Endothelial cell of umbilical vein (primary cell): ENCODE measurements at regions not wholly inside any gene's neighbourhood (a gene's known extent, or its start where the extent isn't known, plus 50 kb on each side); places are given as distances from the start of the nearest gene placed in this dataset.

Experiments used
- BruUV-seq: library from RNA; stranded (reverse); fragments of 400-500 nt; replicated peaks from 2 replicates; lab custom pipeline; 2021; lab: Mats Ljungman, UMichigan
- CTCF ChIA-PET: fragments of 300-600, 350-600 bp; sonication (Branson Sonifier 250); formaldehyde crosslinking; loops from one replicate; lab custom pipeline; 2021; ENCODE audit warnings: antibody characterized with exemption, inconsistent platforms; lab: Charles Lee
- POLR2A ChIA-PET: fragments of 300-600, 350-600 bp; sonication (Branson Sonifier 250); formaldehyde crosslinking; loops from one replicate; lab custom pipeline; 2021; ENCODE audit warnings: antibody characterized with exemption, inconsistent platforms; lab: Charles Lee
- DNase-seq: peaks from one replicate; pipeline ENCODE4 v3.0.0-alpha.2; 2011; ENCODE audit warnings: low read depth, low spot score
- FAIRE-seq: peaks from 2 replicates; lab custom pipeline; 2011; peaks lifted over from hg19 to GRCh38; lab: Jason Lieb, UNC
- H2AFZ ChIP-seq: 2 replicates; pipeline ENCODE4 v1.6.0; 2012; ENCODE audit warnings: low read depth, low read length, control low read depth, inconsistent platforms
- H3K27ac ChIP-seq: 2 replicates; pipeline ENCODE4 v1.5.1; 2011; ENCODE audit warnings: low read depth, mild to moderate bottlenecking, control low read depth, low read length, moderate library complexity; ENCODE audit not compliant: insufficient read depth
- H3K27me3 ChIP-seq, 2 experiments: 2 replicates each; pipeline versions ENCODE4 v1.6.0 to v1.6.1; 2011; ENCODE audit warnings: low read length in 2 of 2, mixed read lengths in 1 of 2; ENCODE audit not compliant: control insufficient read depth in 2 of 2, insufficient read depth in 2 of 2
- H3K36me3 ChIP-seq, 2 experiments: 2 replicates in 1 of 2; 3 replicates in 1 of 2; pipeline ENCODE4 v1.5.1; 2011; ENCODE audit warnings: low read length in 2 of 2, mild to moderate bottlenecking in 1 of 2, moderate library complexity in 1 of 2; ENCODE audit not compliant: control insufficient read depth in 2 of 2, insufficient read depth in 2 of 2; ENCODE audit errors: extremely low read depth in 1 of 2
- H3K4me1 ChIP-seq: 3 replicates; pipeline ENCODE4 v1.5.1; 2011; ENCODE audit warnings: mild to moderate bottlenecking, low read length; ENCODE audit not compliant: control insufficient read depth, insufficient read depth; ENCODE audit errors: extremely low read depth
- H3K4me2 ChIP-seq: 2 replicates; pipeline ENCODE4 v1.6.1; 2011; ENCODE audit warnings: low read length, control low read depth, mixed read lengths; ENCODE audit not compliant: insufficient read depth
- H3K4me3 ChIP-seq, 3 experiments: fragments of 200-600 bp in 1 of 3; sonication (generic), shearing (Covaris generic) in 1 of 3; replicated peaks in 1 of 3; 2 replicates each; pipeline ENCODE4 v1.5.1; 2011 to 2016; ENCODE audit warnings: control low read depth in 3 of 3, low read length in 3 of 3, mild to moderate bottlenecking in 2 of 3, inconsistent platforms in 1 of 3, low read depth in 1 of 3, moderate library complexity in 1 of 3; ENCODE audit not compliant: insufficient read depth in 1 of 3
- H3K79me2 ChIP-seq: 2 replicates; pipeline ENCODE4 v1.6.0; 2012; ENCODE audit warnings: low read length, inconsistent platforms; ENCODE audit not compliant: control insufficient read depth, insufficient read depth
- H3K9ac ChIP-seq: replicated peaks from 2 replicates; pipeline ENCODE3; 2011; ENCODE audit warnings: low read length, control low read depth; ENCODE audit not compliant: insufficient read depth; ENCODE audit errors: extremely low read depth
- H3K9me1 ChIP-seq: replicated peaks from 3 replicates; pipeline ENCODE4 v1.6.0; 2011; ENCODE audit warnings: mild to moderate bottlenecking, low read length; ENCODE audit not compliant: control insufficient read depth, insufficient read depth; ENCODE audit errors: extremely low read depth
- H3K9me3 ChIP-seq: replicated peaks from 2 replicates; pipeline ENCODE4 v1.5.1; 2012; ENCODE audit warnings: low read length, inconsistent platforms; ENCODE audit not compliant: control insufficient read depth, insufficient read depth
- H4K20me1 ChIP-seq: replicated peaks from 2 replicates; pipeline ENCODE3; 2011; ENCODE audit warnings: mild to moderate bottlenecking, low read length; ENCODE audit not compliant: control insufficient read depth, insufficient read depth; ENCODE audit errors: extremely low read depth
- EZH2 ChIP-seq: IDR thresholded peaks from 2 replicates; pipeline ENCODE4 v1.6.1; 2012; ENCODE audit warnings: borderline replicate concordance, low read depth, mild to moderate bottlenecking, moderate library complexity, low read length, inconsistent platforms; ENCODE audit not compliant: severe bottlenecking
- FOS ChIP-seq: IDR thresholded peaks from 2 replicates; pipeline ENCODE4 v1.6.1; 2011; ENCODE audit warnings: mild to moderate bottlenecking, low read length, moderate library complexity, borderline replicate concordance; ENCODE audit not compliant: insufficient read depth
- GATA2 ChIP-seq: IDR thresholded peaks from 2 replicates; pipeline ENCODE4 v1.7.0; 2011; ENCODE audit warnings: low read depth, mild to moderate bottlenecking, moderate library complexity, mixed read lengths, low read length; ENCODE audit not compliant: insufficient read length, insufficient read depth
- JUN ChIP-seq: IDR thresholded peaks from 2 replicates; pipeline ENCODE4 v1.6.1; 2011; ENCODE audit warnings: borderline replicate concordance, low read depth; ENCODE audit not compliant: insufficient read length, insufficient read depth
- MAX ChIP-seq: IDR thresholded peaks from 2 replicates; pipeline ENCODE4 v1.6.1; 2011; ENCODE audit not compliant: insufficient read depth, insufficient read length
- MYC ChIP-seq: IDR thresholded peaks from one replicate; pipeline ENCODE4 v1.6.1; 2011; ENCODE audit warnings: mild to moderate bottlenecking, low read depth, low read length
- POLR2A ChIP-seq: IDR thresholded peaks from 2 replicates; pipeline ENCODE4 v1.6.1; 2012; ENCODE audit warnings: low read depth, mild to moderate bottlenecking, control low read depth, low read length
- POLR2AphosphoS5 ChIP-seq: IDR thresholded peaks from 2 replicates; pipeline ENCODE4 v1.6.1; 2012; ENCODE audit warnings: low read depth, mild to moderate bottlenecking, control low read depth, low read length, moderate library complexity; ENCODE audit not compliant: insufficient read depth
- dilution Hi-C: fragments of 300-500 bp; cut with MboI; formaldehyde crosslinking; loops from one replicate; pipeline ENCODE4 v1.15.0; 2019; ENCODE audit warnings: low sequenced_read_pairs; ENCODE audit not compliant: extremely low pct_ligation_motif_present
- intact Hi-C: fragments of 100-400 bp; cut with micrococcal nuclease; formaldehyde crosslinking; loops from one replicate; pipeline ENCODE4 v1.10.0; 2022
- TF ChIP-seq, protein P1 (sequence below), 2 donors: IDR thresholded peaks; 1 replicate in 1 of 2; 2 replicates in 1 of 2; pipeline ENCODE4 v1.5.1; 2011; ENCODE audit warnings: low read length in 2 of 2, mild to moderate bottlenecking in 2 of 2, moderate library complexity in 2 of 2, control low read depth in 1 of 2, inconsistent platforms in 1 of 2, low read depth in 1 of 2; ENCODE audit not compliant: insufficient read depth in 1 of 2; ENCODE audit errors: extremely low read depth in 1 of 2

- CTCF ChIA-PET = no interaction called here
- Histone ChIP-seq H3K27me3 (peaks cover 0 to 3% of the 10 kb centered on the region in 2 experiments), H3K4me3 (no peak overlapping the region), H3K9me3 (no peaks in the 10 kb centered on the region), H3K79me2 (no peaks in the 10 kb centered on the region), H3K9me1 (no peaks in the 10 kb centered on the region), H3K4me2 (no peak overlapping the region), H2AFZ (no peak overlapping the region), H3K36me3 (no peaks in the 10 kb centered on the region), H4K20me1 (no peaks in the 10 kb centered on the region), H3K9ac (no peak overlapping the region), H3K4me1 (no peaks in the 10 kb centered on the region), H3K27ac (no peak overlapping the region)
- POLR2A ChIA-PET = no interaction called here
- dilution Hi-C loops = no loop called here
- no TSS peak for BruUV-seq
- TF ChIP-seq, protein P1, sequence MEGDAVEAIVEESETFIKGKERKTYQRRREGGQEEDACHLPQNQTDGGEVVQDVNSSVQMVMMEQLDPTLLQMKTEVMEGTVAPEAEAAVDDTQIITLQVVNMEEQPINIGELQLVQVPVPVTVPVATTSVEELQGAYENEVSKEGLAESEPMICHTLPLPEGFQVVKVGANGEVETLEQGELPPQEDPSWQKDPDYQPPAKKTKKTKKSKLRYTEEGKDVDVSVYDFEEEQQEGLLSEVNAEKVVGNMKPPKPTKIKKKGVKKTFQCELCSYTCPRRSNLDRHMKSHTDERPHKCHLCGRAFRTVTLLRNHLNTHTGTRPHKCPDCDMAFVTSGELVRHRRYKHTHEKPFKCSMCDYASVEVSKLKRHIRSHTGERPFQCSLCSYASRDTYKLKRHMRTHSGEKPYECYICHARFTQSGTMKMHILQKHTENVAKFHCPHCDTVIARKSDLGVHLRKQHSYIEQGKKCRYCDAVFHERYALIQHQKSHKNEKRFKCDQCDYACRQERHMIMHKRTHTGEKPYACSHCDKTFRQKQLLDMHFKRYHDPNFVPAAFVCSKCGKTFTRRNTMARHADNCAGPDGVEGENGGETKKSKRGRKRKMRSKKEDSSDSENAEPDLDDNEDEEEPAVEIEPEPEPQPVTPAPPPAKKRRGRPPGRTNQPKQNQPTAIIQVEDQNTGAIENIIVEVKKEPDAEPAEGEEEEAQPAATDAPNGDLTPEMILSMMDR (IDR thresholded peaks at IDR 0.05; ENCODE audit: extremely low read depth in 1 of 2, insufficient read depth in 1 of 2, low read depth in 1 of 2, low read length in 2 of 2) = no peak
- no peak for DNase-seq
- intact Hi-C loops = loop anchor here (10.0 kb wide), 1 partner anchor 110 kb away; no protein-coding TSS in a partner anchor
- no peak for FAIRE-seq
These were observed 136.4 kb downstream of the SLC17A6 start for GRCh38 chr11:22474616-22475015.

DNA sequence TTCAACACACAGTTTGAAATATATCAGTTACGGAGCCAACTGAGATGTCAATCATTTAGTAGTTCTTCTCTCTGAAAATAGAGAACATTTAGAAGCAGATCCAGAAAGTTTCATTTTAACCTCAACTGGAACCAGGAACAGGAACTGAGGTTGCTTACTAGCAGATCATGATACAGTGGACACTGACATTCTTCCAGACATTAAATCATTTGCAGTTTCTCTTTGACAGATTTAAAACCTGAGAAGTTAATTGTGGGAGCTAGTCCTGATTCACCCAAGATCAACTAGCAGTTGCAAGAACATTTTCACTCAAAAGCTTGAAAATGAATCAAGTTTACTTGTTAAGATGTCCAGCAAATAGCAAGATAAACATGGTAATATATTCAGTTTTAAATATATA, 135.4 kb downstream of the SLC17A6 start:
- no peaks in the 10 kb centered on the region for H3K4me1 ChIP-seq
- no peak overlapping the region for H2AFZ ChIP-seq
- BruUV-seq = no TSS peak
- H3K9me3 ChIP-seq = no peaks in the 10 kb centered on the region
- no peak overlapping the region for H3K27ac ChIP-seq
- ChIA-PET POLR2A (no interaction called here), CTCF (no interaction called here)
- H3K9ac ChIP-seq = no peak overlapping the region
- H3K27me3 ChIP-seq = peaks cover 0 to 3% of the 10 kb centered on the region in 2 experiments
- intact Hi-C loops (loop anchor here (2.0 to 10.0 kb wide), 2 partner anchors 109 to 139 kb away; no protein-coding TSS in a partner anchor), dilution Hi-C loops (no loop called here)
- H3K79me2 ChIP-seq = no peaks in the 10 kb centered on the region
- no peaks in the 10 kb centered on the region for H4K20me1 ChIP-seq
- DNase-seq (no peak), FAIRE-seq (no peak)
- H3K4me2 ChIP-seq = no peak overlapping the region
- TF ChIP-seq, protein P1 (IDR thresholded peaks at IDR 0.05; ENCODE audit: extremely low read depth in 1 of 2, insufficient read depth in 1 of 2, low read depth in 1 of 2, low read length in 2 of 2) = no peak
- no peak for TF ChIP-seq POLR2A
- no peak for TF ChIP-seq POLR2AphosphoS5
- TF ChIP-seq EZH2 = no peak
- no peak for TF ChIP-seq MYC
- TF ChIP-seq MAX = no peak
- TF ChIP-seq GATA2 = no peak
- TF ChIP-seq FOS = no peak
- no peak for TF ChIP-seq JUN
- no peak overlapping the region for H3K4me3 ChIP-seq
- H3K36me3 ChIP-seq = no peaks in the 10 kb centered on the region
- H3K9me1 ChIP-seq = no peaks in the 10 kb centered on the region
